ENCODE measurements at regions not wholly inside any gene's neighbourhood (a gene's known extent, or its start where the extent isn't known, plus 50 kb on each side); places are given as distances from the start of the nearest gene placed in this dataset.
A peak's percentile ranks its signal among the peaks of the same experiment; 100 is the strongest.
"Not testable (repeated sequence)": the region's sequence is repeated elsewhere in the genome, so short reads cannot be mapped to it uniquely, and the experiment has no call there.

GRCh38 chr21:35606146-35606545 is 454.2 kb downstream of the SETD4 start:
- DNase-seq (ENCODE audit: low spot score): no peak

- DNase-seq (ENCODE audit: low spot score): no peak
Observed at GRCh38 chr21:35603494-35603893, 456.8 kb downstream of the SETD4 start.

GRCh38 chr21:35602811-35603362 is 457.4 kb downstream of the SETD4 start:
- DNase-seq (ENCODE audit: low spot score): no peak

- DNase-seq (ENCODE audit: low spot score): no peak
Observed at GRCh38 chr21:35601211-35601610, 459.1 kb downstream of the SETD4 start.

GRCh38 chr21:35599164-35599563 is 461.2 kb downstream of the SETD4 start:
- no peak for DNase-seq (ENCODE audit: low spot score)

GRCh38 chr21:35597750-35598339 is 462.5 kb downstream of the SETD4 start:
- DNase-seq (ENCODE audit: low spot score): no peak

- no peak for DNase-seq (ENCODE audit: low spot score)
Observed at GRCh38 chr21:35594905-35595304, 465.4 kb downstream of the SETD4 start.

GRCh38 chr21:35593000-35593502 is 467.3 kb downstream of the SETD4 start:
- no peak for DNase-seq (ENCODE audit: low spot score)

- DNase-seq (ENCODE audit: low spot score): not testable (repeated sequence)
Observed at GRCh38 chr21:35590284-35590683, 470.0 kb downstream of the SETD4 start.

GRCh38 chr21:35587841-35588380 is 472.4 kb downstream of the SETD4 start:
- DNase-seq (ENCODE audit: low spot score): no peak

- DNase-seq (ENCODE audit: low spot score): peak; percentile 15
Observed at GRCh38 chr21:35586305-35586704, 474.0 kb downstream of the SETD4 start.

GRCh38 chr21:35585878-35586277 is 474.4 kb downstream of the SETD4 start:
- no peak for DNase-seq (ENCODE audit: low spot score)

- no peak for DNase-seq (ENCODE audit: low spot score)
Observed at GRCh38 chr21:35585155-35585554, 475.2 kb downstream of the SETD4 start.

GRCh38 chr21:35583566-35584216 is 476.6 kb downstream of the SETD4 start:
- DNase-seq (ENCODE audit: low spot score): no peak

- DNase-seq (ENCODE audit: low spot score): no peak
Observed at GRCh38 chr21:35582731-35583130, 477.6 kb downstream of the SETD4 start.

- no peak for DNase-seq (ENCODE audit: low spot score)
Observed at GRCh38 chr21:35581640-35582039, 478.7 kb downstream of the SETD4 start.

- DNase-seq (ENCODE audit: low spot score): no peak
Observed at GRCh38 chr21:35579520-35580293, 480.6 kb downstream of the SETD4 start.

- no peak for DNase-seq (ENCODE audit: low spot score)
Observed at GRCh38 chr21:35578831-35579471, 481.4 kb downstream of the SETD4 start.

- no peak for DNase-seq (ENCODE audit: low spot score)
Observed at GRCh38 chr21:35578347-35578782, 482.0 kb downstream of the SETD4 start.

GRCh38 chr21:35575280-35575915 is 484.9 kb downstream of the SETD4 start:
- no peak for DNase-seq (ENCODE audit: low spot score)

All from mucosa of gallbladder (tissue), 1 donor.